ENCODE measurements at regions not wholly inside any gene's neighbourhood (a gene's known extent, or its start where the extent isn't known, plus 50 kb on each side); places are given as distances from the start of the nearest gene placed in this dataset.
A peak's percentile ranks its signal among the peaks of the same experiment; 100 is the strongest.
"Not testable (repeated sequence)": the region's sequence is repeated elsewhere in the genome, so short reads cannot be mapped to it uniquely, and the experiment has no call there.

DNA sequence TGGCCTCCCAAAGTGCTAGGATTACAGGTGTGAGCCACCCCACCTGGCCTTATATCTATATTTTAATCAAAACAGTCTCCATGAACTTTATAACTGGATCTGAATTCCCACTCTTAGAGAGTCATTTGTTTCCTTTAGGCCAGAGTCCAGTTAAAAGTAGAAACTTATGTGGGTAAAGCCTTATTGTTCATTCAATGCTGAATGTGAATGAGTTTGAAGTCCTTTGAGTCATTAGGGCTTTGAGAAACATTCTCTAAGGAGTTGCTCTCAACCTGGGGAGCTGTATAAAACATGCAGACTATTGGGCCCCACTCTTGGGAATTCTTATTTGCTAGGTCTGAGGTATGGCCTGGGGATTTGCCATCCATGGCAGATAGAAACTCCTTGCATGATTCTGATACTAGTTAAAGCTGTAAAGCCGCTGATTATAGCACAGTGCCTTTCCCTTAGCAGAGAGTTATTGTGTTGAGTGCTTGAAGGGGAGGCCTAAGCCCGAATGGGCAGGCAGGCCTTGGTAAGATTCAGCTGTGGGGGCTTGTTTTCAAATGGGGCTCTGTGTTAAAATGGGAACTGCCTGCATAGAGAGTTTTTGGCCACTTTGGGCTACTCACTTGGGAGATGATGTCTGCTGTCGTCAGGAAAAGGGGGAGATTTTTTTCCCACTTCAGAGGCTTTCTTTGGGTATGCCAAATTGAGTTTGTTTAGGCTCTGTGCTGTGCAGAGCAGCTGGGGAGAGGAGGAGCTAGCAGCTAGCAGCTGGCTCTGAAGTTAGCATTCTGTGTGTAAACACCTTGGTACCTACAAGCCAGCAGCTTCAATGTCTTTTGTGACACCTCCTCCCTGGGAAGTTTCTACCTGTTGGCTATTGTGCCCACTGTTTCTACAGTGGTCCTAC is 117.5 kb downstream of the DACT1 start:
- DNase-seq = no peak

DNA sequence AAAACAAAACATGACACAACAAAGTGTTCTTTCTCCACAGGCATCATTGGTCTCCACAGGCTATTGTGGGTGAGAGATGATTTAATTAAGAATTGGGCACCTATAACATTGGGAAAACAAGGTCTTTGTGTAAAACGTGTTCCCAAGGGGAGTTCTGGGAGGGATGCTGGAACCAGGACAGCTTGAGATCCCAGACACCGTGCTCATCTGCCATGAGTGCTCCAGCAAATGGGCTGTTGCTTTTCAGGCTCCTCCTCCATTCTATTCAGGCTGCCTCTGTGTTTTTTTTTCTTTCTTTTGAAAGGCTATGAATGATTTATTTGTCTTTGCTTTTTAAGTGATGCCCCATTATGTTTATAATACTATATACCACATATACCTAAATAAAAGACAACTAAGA is 122.4 kb downstream of the DACT1 start:
- DNase-seq = no peak

DNA sequence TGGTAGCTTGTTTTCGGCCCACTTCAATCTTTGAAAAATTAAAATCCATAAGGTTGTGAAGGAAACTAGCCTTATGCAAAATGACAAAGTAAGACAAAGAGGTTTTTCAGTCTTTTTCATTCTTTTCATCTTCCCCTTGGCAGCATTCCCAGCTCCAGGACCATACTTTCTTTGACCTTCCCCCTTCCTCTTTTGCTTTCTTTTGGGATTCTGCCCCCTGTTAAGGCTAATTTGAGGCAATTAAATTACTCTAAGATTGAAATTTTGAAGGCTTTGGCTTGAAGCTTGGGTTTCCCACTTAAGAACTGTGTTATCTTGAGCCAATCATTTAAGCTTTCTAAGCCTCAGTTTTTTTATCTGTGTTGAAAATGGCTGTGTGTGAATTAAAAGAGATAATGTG is 124.9 kb downstream of the DACT1 start:
- DNase-seq = no peak

DNA sequence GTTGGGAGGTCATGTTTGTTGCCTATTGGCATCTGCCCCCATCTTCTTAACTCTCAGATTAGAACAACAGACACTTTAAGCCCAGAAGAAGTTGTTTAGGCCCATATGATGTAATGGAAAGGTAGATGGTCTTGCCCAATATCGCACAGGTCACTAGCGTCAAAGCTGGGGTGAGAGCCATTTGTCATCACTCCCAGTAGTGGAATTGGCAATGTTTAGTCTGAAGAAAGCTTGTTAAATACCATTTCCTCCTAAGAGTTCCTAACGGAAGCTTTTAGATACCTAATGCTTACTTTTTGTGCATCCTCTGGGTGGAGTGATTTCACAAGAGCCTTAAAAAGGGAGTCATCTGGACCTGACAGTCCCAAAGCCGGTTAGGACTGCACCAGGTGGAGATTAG is 125.4 kb downstream of the DACT1 start:
- DNase-seq = no peak

DNA sequence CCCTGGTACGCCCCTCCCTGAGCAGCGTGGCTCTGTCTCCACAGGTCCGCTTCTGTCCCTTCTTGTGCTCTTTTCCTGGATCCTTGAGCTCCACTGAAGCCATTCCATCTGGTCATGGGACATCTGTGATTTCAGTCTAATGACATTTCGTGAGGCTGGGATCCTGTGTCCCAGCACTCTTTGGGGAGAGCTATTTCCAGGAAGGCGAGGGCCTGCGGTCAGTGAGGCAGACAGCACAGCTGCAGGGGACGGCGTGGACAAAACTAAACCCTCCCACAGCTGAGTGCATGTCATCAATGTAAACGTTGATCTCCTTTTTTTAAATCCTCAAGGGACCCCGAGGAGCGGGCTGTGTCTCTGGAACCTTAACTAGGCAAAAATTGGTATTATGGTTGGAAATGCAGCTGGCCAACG is 127.7 kb downstream of the DACT1 start:
- no peak for DNase-seq

DNA sequence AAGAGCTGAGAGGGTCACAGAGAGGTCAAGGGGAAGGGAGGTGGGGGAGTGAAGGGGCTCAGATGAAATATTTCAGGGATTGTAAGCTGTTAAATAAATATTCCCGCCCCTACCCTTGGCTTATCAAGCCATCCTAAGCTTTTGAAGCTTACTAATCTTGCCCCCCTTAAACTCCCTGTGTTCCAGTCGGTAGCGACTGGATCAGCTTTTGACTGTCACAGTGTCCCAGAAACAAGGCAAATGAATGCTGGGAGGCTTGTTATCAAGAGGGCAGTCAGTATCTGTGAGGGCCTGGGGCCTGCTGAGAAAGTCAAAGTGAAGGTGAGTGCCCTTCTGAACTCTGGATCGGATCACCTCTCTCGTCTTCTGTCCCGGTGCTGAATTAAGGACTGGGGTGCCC is 128.1 kb downstream of the DACT1 start:
- DNase-seq = no peak

DNA sequence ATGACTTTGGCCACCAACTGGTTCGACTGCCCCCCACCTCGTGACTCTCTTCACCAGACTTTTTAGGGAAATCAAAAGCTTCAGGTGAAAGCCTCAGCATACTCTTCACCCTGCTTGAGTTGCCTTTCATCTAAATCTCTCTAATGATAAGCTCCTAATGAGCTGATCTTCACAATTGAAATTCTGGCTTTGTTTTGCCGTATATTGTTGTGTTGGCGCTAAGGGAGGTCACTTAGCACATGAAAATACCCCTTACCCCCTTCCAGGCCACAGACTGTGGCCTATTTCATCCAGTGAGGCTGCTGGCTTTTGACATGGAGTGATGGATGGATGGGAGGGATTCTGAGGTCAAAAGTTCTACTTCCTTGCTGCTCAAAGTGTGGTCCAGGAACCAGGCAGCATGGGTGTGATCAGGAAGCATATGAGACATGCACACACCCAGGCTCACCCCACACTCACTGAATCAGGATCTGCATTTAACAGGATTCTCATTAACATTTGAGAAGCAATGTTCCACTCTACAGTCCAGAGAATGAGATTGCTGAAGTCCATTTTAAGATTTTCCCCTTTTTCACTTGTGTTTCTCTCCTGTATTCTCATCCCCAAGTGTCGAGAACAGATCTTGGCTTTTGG is 131.4 kb downstream of the DACT1 start:
- no peak for DNase-seq

DNA sequence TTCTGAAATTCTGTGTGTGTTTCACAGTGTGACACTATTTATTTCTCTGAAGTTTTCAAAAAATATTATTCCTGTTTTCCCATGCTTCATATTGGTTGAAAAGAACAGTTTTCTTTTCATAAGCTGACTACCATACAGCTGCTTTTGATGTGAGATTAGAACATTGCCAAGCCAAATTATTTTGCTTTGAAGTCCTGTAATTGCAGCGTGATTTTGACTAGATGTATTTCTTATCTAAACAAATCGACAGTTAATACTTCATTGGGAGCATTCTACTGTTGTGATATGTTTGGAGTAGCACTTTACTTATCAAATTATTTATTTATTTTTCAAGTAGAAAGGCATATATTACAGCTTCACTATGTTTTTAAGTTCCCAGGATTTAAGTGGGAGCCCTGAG is 132.0 kb downstream of the DACT1 start:
- no peak for DNase-seq

DNA sequence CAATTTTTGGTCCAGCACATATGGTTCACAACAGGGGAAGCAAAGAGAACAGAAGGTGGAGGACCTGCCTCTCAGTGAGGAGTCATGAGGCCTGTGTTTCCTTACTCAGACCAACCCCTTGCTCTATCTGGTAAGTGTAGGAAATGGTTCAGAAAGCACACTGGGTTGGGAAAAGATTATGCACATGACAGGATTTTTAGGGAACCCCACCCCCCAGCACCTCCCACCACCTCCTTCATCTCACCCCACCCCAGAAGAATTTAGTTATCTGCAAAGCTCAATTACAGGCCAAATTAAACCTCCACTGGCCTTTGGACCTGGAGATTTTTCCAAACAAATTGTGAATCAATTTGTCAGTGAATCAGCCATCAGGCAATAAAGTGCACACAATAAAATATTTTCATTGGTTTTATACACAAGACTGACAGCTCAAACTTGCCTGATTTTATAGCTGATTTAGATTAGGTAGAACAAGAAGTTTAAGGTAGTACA is 132.8 kb downstream of the DACT1 start:
- DNase-seq = no peak

DNA sequence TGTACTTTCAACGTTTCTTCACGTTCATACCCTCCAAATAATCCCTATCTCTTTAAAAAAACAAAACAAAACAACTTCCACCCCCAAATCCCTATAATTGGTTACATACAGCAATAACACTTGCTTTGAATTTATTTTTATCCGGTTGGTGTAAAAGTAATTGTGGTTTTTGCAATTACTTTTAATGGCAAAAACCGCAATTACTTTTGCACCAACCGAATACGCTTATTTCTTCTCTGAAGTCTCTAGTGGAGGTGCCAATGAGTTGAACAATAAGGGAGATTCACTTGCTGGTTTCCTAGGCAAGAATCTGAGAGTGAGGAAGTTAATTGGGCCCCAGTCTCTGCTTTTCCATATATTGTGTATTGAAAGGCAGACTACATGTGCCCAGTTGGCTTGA is 133.3 kb downstream of the DACT1 start:
- no peak for DNase-seq

DNA sequence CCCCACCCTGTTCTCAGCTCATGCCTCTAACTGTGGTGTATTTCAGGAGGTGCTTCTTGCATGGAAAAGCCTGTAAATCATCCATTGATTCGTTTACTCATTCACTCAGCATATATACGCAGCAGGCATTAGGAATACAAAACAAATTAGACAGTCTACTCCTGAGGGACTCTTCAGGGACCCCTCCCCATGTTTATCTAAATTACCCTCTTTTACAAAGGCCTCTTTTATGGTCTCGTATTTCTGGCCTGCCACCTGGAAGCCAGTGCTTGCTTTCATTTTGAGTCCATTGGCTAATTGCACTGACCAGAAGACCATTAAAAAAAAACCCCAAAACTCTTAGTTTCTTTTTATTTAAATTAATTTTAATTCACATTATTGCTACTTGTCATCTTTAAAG is 134.4 kb downstream of the DACT1 start:
- no peak for DNase-seq

DNA sequence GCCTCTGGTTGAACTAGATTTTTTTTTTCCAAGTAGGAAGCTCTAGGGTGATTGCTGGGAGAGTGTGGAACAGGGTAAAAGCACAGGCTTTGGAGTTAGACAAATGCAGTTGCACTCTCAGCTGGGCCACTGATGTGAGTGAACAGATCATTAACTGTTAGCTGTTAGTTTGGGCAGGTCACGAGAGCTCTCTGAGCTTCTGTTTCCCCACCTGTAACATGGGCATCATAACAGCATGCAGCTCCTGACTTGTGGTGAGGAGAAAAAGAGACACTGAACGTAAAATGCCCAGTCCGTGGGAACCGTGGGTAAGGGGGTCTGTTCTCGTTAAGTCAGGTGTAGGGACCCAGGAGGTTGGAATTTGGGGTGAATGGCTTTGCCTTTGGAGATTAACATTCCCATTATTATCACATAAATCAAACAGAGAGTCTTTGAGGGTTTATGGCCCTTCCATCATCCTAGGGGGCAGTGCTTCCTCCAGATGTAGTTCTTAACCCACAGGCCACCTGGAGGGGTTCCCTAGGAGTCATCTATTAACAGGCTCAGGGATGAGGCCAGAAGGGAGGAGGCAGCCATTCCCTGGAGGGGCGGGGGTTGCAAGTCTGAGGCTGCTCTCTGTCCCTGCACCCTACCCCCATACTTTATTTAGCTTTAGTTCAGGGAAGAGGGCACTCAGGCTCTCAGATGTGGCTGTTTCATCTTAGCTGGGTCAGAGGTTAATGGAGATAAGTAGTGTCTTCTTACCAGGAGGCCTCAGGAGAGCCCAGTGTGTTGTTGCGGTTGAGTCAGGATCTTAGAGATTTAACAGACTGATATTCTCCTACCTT is 135.2 kb downstream of the DACT1 start:
- no peak for DNase-seq

DNA sequence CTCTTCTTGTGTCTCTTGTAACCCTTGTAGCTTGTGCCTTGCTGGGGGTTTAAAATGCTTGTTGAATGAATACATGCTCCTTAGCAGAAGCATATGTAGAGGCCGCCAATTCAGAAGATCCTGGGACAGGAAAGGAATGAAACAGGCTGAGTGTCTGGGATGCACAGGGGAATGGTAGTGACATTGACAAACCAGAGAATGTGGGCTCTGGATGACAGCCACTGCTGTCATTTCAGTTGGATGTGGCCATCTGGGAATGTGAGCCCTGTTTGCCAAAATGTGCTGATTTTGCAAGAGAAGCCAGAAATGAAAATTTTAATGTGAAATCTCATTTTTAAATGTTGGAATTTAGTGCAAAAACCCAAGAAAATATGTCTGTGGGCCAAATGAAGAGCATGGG is 136.8 kb downstream of the DACT1 start:
- DNase-seq = no peak

DNA sequence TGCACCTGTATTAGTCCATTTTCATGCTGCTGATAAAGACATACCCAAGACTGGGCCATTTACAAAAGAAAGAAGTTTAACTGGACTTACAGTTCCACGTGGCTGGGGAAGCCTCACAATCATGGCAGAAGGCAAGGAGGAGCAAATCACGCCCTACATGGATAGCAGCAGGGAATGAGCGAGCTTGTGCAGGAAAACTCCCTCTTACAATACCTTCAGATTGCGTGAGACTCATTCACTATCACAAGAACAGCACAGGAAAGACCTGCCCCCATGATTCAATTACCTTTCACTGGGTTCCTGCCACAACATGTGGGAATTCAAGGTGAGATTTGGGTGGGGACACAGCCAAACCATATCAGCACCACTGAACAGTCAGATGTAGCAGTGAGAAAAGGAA is 137.4 kb downstream of the DACT1 start:
- DNase-seq = not testable (repeated sequence)

DNA sequence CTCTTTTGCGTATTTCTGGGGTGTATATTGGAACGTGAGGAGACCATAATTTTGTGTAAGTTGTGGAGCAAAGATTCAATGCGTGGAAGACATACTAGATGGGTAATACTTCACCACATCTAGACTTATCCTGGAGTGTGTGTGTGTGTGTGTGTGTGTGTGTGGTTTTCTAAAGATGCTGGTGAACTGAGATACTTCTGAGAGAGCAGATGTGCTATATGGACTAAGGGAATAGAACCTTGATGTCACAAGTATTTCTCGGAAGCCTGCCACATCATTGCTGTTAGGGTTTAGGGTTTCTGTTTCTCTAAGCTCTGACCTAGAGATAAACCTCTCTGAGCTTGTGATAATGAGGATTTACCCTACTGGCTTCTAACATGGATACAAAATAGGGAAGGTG is 138.8 kb downstream of the DACT1 start:
- DNase-seq = no peak

DNA sequence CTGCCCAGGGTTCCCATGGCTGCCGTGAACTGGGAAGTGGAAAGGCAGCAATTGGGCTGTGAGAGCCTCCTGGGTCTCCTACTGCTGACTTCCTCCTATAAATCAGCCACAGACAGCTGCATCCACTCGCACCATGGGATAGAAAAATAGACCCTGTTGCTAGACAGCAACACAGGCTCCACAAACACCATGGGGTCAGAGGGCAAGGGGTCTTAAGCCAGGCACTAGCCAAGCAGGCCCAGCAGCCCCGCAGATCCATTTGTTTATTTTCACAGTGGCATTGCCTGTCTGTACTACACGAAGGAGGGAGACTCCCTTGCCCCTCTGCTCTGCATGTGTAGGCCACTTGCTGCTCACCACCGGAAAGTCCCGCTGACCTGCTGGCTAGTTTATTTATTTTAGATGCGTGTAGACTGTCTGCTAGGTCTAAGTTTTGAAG is 139.8 kb downstream of the DACT1 start:
- no peak for DNase-seq

DNA sequence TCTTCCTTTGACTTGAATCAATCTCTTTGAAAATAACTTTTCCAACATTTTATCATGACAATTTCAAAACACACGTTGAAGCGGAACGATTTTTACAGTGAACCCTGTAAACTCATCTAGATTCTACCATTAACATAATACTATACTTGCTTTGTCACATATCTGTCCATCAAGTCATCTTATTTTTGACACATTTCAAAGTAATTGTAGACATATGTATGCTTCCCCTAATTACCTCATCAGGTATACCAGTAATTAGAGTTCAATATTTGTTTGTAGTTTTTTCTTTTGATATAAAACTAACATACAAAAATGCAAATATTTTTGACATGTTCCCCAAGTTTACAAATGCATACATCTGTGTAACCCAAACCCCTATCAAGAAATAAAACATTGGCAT is 140.4 kb downstream of the DACT1 start:
- no peak for DNase-seq

DNA sequence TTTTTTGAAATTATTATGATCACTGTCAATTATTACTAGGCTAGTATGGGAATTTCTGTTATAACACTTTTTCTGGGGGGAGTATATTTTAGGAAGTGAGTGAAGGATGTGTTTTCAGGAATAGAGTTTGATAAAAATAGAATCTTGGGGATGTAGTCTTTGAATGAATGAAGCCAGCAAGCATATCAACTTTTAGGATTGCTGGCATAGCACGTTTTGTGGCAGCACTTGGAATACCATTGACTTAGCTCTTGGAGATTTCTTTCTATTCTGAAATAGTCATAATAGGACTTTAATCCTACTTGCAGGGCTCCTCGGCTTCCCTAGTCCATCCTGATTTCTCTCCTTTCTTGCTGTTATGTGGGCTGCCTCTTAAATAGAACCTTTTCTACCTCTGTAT is 141.6 kb downstream of the DACT1 start:
- DNase-seq = no peak

DNA sequence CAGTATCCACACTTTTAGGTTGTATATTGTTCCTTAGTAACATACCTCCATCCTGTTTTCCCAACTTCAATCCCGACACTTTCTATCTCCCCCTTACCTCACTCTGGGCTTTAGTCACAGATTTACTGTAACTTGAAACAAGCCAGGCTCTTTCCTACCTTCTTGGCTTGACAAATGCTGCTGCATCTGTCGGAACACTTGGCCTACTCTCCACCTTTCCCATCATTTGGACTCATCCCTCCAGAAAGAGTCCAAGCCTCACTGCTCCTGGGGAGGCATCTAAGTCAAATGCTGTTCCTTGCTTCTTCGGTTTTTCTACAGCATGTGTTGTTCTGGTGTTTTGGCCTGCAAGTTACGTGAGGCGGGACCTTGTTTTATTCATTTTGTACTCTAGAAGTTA is 142.4 kb downstream of the DACT1 start:
- DNase-seq = no peak

DNA sequence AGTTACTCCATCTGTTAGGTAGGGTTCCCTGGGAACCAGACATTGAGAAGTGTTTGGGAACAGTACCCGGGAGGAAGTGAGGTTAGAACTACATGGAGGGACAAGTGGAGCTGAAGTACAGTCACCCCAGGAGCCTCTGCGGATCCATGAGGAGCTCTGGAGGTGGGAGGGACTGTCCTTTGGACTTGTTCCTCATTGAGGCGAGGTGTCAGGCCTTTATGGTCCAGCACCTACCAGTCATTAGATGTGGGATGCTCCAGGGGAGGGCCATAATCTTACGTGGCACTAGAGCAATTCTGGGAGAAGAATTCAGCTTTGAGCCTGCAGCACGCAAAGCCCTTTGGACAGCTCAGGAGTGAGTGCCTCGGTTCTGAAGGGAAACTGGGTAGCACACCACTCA is 142.8 kb downstream of the DACT1 start:
- DNase-seq = no peak

DNA sequence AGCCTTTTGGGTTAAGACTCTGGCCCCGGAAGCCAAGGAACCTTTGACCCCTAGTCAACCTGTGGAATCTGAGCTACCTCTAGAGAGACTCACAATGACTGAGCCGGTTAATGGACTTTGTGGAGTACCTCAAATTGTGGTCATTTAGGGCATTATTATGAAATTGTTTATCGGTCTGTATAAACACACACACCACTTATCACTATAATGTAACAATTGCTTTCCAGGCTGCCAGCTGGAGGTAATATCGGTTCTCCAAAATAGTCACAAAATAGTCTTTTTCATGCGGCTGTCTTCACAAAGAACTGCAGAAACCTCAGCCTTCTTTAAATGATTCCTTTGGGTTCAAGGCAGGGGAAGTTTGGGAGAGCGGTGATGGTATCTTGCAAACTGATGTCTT is 144.2 kb downstream of the DACT1 start:
- DNase-seq = no peak

DNA sequence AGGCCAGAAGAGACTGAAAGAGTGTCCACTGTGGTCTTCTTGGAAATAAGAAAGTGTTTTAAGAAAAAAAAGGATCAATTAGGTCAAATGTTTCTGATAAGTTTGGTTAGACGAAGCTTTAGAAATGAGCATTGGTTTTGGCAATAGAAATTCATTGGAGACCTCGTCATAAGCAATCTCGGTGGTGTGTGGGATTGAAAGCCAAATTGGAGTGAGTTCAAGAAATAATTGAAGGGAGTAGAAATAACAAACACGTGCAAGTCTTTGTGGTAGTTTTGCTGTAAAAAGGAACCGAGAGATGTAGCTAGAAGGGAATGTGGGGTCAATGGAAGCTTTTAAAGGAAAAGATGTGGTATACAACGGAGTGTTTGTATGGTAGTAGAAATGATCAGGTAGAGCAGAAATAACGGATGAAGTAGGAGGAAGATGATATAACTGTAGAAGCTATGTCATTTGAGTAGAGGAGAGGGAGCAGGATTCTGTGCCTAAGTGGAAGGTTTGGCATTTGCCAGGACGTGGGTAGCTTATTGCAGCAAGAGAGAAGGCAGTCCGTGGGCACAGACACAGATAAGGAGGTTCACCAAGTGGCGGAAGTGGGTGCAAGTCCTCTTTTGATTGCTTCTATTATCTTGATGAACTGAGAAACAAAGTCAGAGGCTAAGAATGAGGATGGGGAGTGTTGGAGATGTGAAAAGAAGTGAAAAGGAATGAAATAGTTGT is 146.2 kb downstream of the DACT1 start:
- peak; percentile 9 for DNase-seq

DNA sequence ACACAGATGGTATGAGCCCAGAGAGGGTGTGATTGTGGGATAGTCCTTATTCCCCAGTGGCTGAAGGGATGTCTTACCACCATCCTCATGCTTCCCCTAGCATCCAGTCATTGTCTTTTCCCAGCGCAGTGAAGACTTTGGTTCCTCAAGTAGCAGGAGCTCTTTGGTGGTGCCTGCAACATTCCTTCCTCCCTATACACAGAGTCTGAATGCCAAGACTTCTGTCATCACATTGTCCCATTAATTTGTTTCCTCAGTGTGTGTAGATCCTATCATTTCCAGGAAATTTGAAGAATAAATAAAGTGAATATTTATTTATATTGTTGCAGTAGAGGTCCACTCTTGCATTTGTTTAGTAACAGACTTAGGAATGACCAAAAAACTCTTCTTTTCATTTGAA is 147.2 kb downstream of the DACT1 start:
- no peak for DNase-seq

Data from hematopoietic multipotent progenitor cell treated with erythropoietin and hydrocortisone succinate and interleukin-3 and kit ligand, for 6 days (in vitro differentiated cells).